CD4-positive, alpha-beta T cell (primary cell): ENCODE measurements at regions not wholly inside any gene's neighbourhood (a gene's known extent, or its start where the extent isn't known, plus 50 kb on each side); places are given as distances from the start of the nearest gene placed in this dataset.
A peak's percentile ranks its signal among the peaks of the same experiment; 100 is the strongest.

ENCODE experiments used
- ATAC-seq: fragments of 200-7000 bp; cut with Tn5 transposase; one replicate; pipeline ENCODE4 v1.10.0; 2022; ENCODE audit warnings: mild to moderate bottlenecking; ENCODE audit not compliant: poor library complexity
- CTCF ChIA-PET: fragments of 350-600 bp; sonication (Branson Sonifier 250); formaldehyde crosslinking; loops from one replicate; lab custom pipeline; 2021; ENCODE audit warnings: antibody characterized with exemption, inconsistent platforms; lab: Charles Lee
- POLR2A ChIA-PET: fragments of 350-600 bp; sonication (Branson Sonifier 250); formaldehyde crosslinking; loops from one replicate; lab custom pipeline; 2021; ENCODE audit warnings: antibody characterized with exemption, inconsistent platforms; lab: Charles Lee
- DNase-seq, 14 experiments: peaks; one replicate each; pipeline ENCODE4 v3.0.0-alpha.2; 2013 to 2020; ENCODE audit warnings: mixed read lengths in 2 of 14
- H3K27ac ChIP-seq, 2 donors: one replicate each; pipeline versions ENCODE4 v1.5.1 to v1.7.0; 2013; ENCODE audit warnings: low read length in 2 of 2, low read depth in 1 of 2, mild to moderate bottlenecking in 1 of 2
- H3K27me3 ChIP-seq, 2 experiments: 1 replicate in 1 of 2; 2 replicates in 1 of 2; pipeline versions ENCODE4 v1.6.1 to v1.7.0; 2013; ENCODE audit warnings: low read length in 2 of 2, control low read depth in 1 of 2, mild to moderate bottlenecking in 1 of 2, moderate library complexity in 1 of 2; ENCODE audit not compliant: insufficient read depth in 2 of 2, control insufficient read depth in 1 of 2
- H3K36me3 ChIP-seq: one replicate; pipeline ENCODE4 v1.6.1; 2013; ENCODE audit warnings: low read length, control low read depth; ENCODE audit not compliant: insufficient read depth
- H3K4me1 ChIP-seq: one replicate; pipeline ENCODE4 v1.6.1; 2013; ENCODE audit warnings: low read length, control low read depth; ENCODE audit not compliant: insufficient read depth
- H3K4me3 ChIP-seq: one replicate; pipeline ENCODE4 v1.5.1; 2013; ENCODE audit warnings: mild to moderate bottlenecking, low read length, moderate library complexity
- H3K9me3 ChIP-seq, 2 experiments: 1 replicate in 1 of 2; 2 replicates in 1 of 2; pipeline versions ENCODE4 v1.6.1 to v1.7.0; 2013; ENCODE audit warnings: low read length in 2 of 2, mild to moderate bottlenecking in 2 of 2, control low read depth in 1 of 2, moderate library complexity in 1 of 2; ENCODE audit not compliant: control insufficient read depth in 1 of 2, insufficient read depth in 1 of 2
- H3K27ac Mint-ChIP-seq: one replicate; pipeline ENCODE4 v1.8.0; 2020; ENCODE audit warnings: mixed read lengths
- H3K27me3 Mint-ChIP-seq: one replicate; pipeline ENCODE4 v1.8.0; 2021; ENCODE audit warnings: mixed read lengths
- H3K36me3 Mint-ChIP-seq: one replicate; pipeline ENCODE4 v1.8.0; 2021; ENCODE audit warnings: low read depth, mixed read lengths
- H3K4me1 Mint-ChIP-seq: one replicate; pipeline ENCODE4 v1.8.0; 2021; ENCODE audit warnings: low read depth, mixed read lengths
- H3K4me3 Mint-ChIP-seq: one replicate; pipeline ENCODE4 v1.8.0; 2020; ENCODE audit warnings: mild to moderate bottlenecking, mixed read lengths
- H3K9me3 Mint-ChIP-seq: one replicate; pipeline ENCODE4 v1.8.0; 2020; ENCODE audit warnings: mixed read lengths
- CTCF ChIP-seq: fragments of 200-600 bp; IDR thresholded peaks from one replicate; pipeline ENCODE4 v1.8.0; 2022; ENCODE audit warnings: antibody characterized with exemption, mild to moderate bottlenecking
- intact Hi-C, 2 experiments: fragments of 100-400 bp; cut with DNase I in 1 of 2; cut with micrococcal nuclease in 1 of 2; formaldehyde crosslinking; loops; one replicate each; pipeline versions ENCODE4 v1.15.1 to v1.9.0; 2023 to 2025; cut with DNase I, micrococcal nuclease

- H3K9me3 ChIP-seq = no peaks in the 10 kb centered on the region
- no peak overlapping the region for H3K4me3 ChIP-seq
- no peak for DNase-seq
- no peak for ATAC-seq
- intact Hi-C loops = no loop called here
- no peaks in the 10 kb centered on the region for H3K27me3 Mint-ChIP-seq
- H3K9me3 Mint-ChIP-seq = no peaks in the 10 kb centered on the region
- no peak overlapping the region for H3K27ac Mint-ChIP-seq
- no peaks in the 10 kb centered on the region for H3K36me3 Mint-ChIP-seq
- H3K4me1 Mint-ChIP-seq = no peaks in the 10 kb centered on the region
- no peaks in the 10 kb centered on the region for H3K27me3 ChIP-seq
- no peak overlapping the region for H3K4me3 Mint-ChIP-seq
- H3K36me3 ChIP-seq = no peaks in the 10 kb centered on the region
- H3K27ac ChIP-seq = no peak overlapping the region
- H3K4me1 ChIP-seq = no peaks in the 10 kb centered on the region
- ChIA-PET POLR2A (no interaction called here), CTCF (no interaction called here)
- TF ChIP-seq CTCF = no peak
Measured at GRCh38 chrX:150201391-150201790, 161.7 kb upstream of the MAMLD1 start.

GRCh38 chrX:150201841-150202240 is 161.3 kb upstream of the MAMLD1 start:
- DNase-seq = no peak
- ChIA-PET CTCF (no interaction called here), POLR2A (no interaction called here)
- Mint-ChIP-seq H3K36me3 (no peaks in the 10 kb centered on the region), H3K9me3 (no peaks in the 10 kb centered on the region), H3K4me3 (no peak overlapping the region), H3K4me1 (no peaks in the 10 kb centered on the region), H3K27ac (no peak overlapping the region), H3K27me3 (no peaks in the 10 kb centered on the region)
- intact Hi-C loops = no loop called here
- Histone ChIP-seq H3K27me3 (no peaks in the 10 kb centered on the region), H3K4me3 (no peak overlapping the region), H3K4me1 (no peaks in the 10 kb centered on the region), H3K9me3 (no peaks in the 10 kb centered on the region), H3K36me3 (no peaks in the 10 kb centered on the region), H3K27ac (no peak overlapping the region)
- no peak for TF ChIP-seq CTCF
- no peak for ATAC-seq

- no peak for TF ChIP-seq CTCF
- CTCF ChIA-PET = no interaction called here
- ATAC-seq = no peak
Measured at GRCh38 chrX:150202641-150203247, 160.4 kb upstream of the MAMLD1 start.

More at GRCh38 chrX:150202641-150203247, 160.4 kb upstream of the MAMLD1 start:
- Mint-ChIP-seq H3K27me3 (no peaks in the 10 kb centered on the region), H3K36me3 (no peaks in the 10 kb centered on the region), H3K4me3 (no peak overlapping the region), H3K27ac (no peak overlapping the region), H3K4me1 (no peaks in the 10 kb centered on the region), H3K9me3 (no peaks in the 10 kb centered on the region)
- no peaks in the 10 kb centered on the region for H3K9me3 ChIP-seq
- H3K27me3 ChIP-seq = no peaks in the 10 kb centered on the region
- H3K4me1 ChIP-seq = no peaks in the 10 kb centered on the region
- POLR2A ChIA-PET = no interaction called here
- H3K4me3 ChIP-seq = no peak overlapping the region
- no peak overlapping the region for H3K27ac ChIP-seq
- H3K36me3 ChIP-seq = no peaks in the 10 kb centered on the region
- DNase-seq = peak in 3 of 14 experiments; percentile 0 to 43 (median 28)
- intact Hi-C loops = no loop called here
